ENCODE measurements at regions not wholly inside any gene's neighbourhood (a gene's known extent, or its start where the extent isn't known, plus 50 kb on each side); places are given as distances from the start of the nearest gene placed in this dataset.

GRCh38 chr7:79719216-79719615 is 265.7 kb upstream of the MAGI2 start:
- no peak for DNase-seq (ENCODE audit: low spot score)

- DNase-seq (ENCODE audit: low spot score): no peak
These were observed 262.9 kb upstream of the MAGI2 start for GRCh38 chr7:79716329-79716728.

GRCh38 chr7:79714081-79714480 is 260.6 kb upstream of the MAGI2 start:
- DNase-seq (ENCODE audit: low spot score): no peak

- DNase-seq (ENCODE audit: low spot score): no peak
These were observed 259.8 kb upstream of the MAGI2 start for GRCh38 chr7:79713276-79713675.

- DNase-seq (ENCODE audit: low spot score): no peak
These were observed 258.2 kb upstream of the MAGI2 start for GRCh38 chr7:79711660-79712059.

- no peak for DNase-seq (ENCODE audit: low spot score)
These were observed 256.3 kb upstream of the MAGI2 start for GRCh38 chr7:79709574-79710409.

- no peak for DNase-seq (ENCODE audit: low spot score)
These were observed 248.6 kb upstream of the MAGI2 start for GRCh38 chr7:79702116-79702515.

- DNase-seq (ENCODE audit: low spot score): no peak
These were observed 238.5 kb upstream of the MAGI2 start for GRCh38 chr7:79692015-79692414.

GRCh38 chr7:79691074-79691473 is 237.6 kb upstream of the MAGI2 start:
- DNase-seq (ENCODE audit: low spot score): no peak

- peak; percentile 9 for DNase-seq (ENCODE audit: low spot score)
These were observed 230.9 kb upstream of the MAGI2 start for GRCh38 chr7:79684384-79684783.

- DNase-seq (ENCODE audit: low spot score): no peak
These were observed 230.4 kb upstream of the MAGI2 start for GRCh38 chr7:79683916-79684315.

- DNase-seq (ENCODE audit: low spot score): no peak
These were observed 229.9 kb upstream of the MAGI2 start for GRCh38 chr7:79683185-79683890.

- DNase-seq (ENCODE audit: low spot score): no peak
These were observed 228.0 kb upstream of the MAGI2 start for GRCh38 chr7:79681454-79681853.

- no peak for DNase-seq (ENCODE audit: low spot score)
These were observed 220.5 kb upstream of the MAGI2 start for GRCh38 chr7:79673969-79674368.

- DNase-seq (ENCODE audit: low spot score): no peak
These were observed 220.0 kb upstream of the MAGI2 start for GRCh38 chr7:79673421-79673820.

GRCh38 chr7:79668292-79668691 is 214.8 kb upstream of the MAGI2 start:
- no peak for DNase-seq (ENCODE audit: low spot score)

GRCh38 chr7:79666472-79666871 is 213.0 kb upstream of the MAGI2 start:
- no peak for DNase-seq (ENCODE audit: low spot score)

- DNase-seq (ENCODE audit: low spot score): no peak
These were observed 211.6 kb upstream of the MAGI2 start for GRCh38 chr7:79664884-79665676.

- no peak for DNase-seq (ENCODE audit: low spot score)
These were observed 204.8 kb upstream of the MAGI2 start for GRCh38 chr7:79658304-79658703.

- no peak for DNase-seq (ENCODE audit: low spot score)
These were observed 199.7 kb upstream of the MAGI2 start for GRCh38 chr7:79653136-79653631.

GRCh38 chr7:79652619-79653018 is 199.2 kb upstream of the MAGI2 start:
- no peak for DNase-seq (ENCODE audit: low spot score)

GRCh38 chr7:79647711-79648110 is 194.2 kb upstream of the MAGI2 start:
- no peak for DNase-seq (ENCODE audit: low spot score)

All from SK-N-DZ (cell line).